GM20000 (cell line): ENCODE measurements at regions not wholly inside any gene's neighbourhood (a gene's known extent, or its start where the extent isn't known, plus 50 kb on each side); places are given as distances from the start of the nearest gene placed in this dataset.

Source experiments
- DNase-seq: peaks from one replicate; pipeline ENCODE4 v3.0.0; 2012; ENCODE audit warnings: low spot score
- CTCF ChIP-seq: IDR thresholded peaks from 2 replicates; pipeline ENCODE4 v1.5.1; 2012; ENCODE audit warnings: mild to moderate bottlenecking, control low read depth; ENCODE audit errors: extremely low read depth, missing control alignments

GRCh38 chr3:18137958-18138357 lies 287.2 kb downstream of the SATB1 start:
- TF ChIP-seq CTCF = no peak
- no peak for DNase-seq

- no peak for TF ChIP-seq CTCF
- no peak for DNase-seq
Measured at GRCh38 chr3:18135060-18135814, 289.9 kb downstream of the SATB1 start.

- DNase-seq = no peak
- TF ChIP-seq CTCF = no peak
Measured at GRCh38 chr3:18134386-18135059, 290.6 kb downstream of the SATB1 start.

- no peak for TF ChIP-seq CTCF
- no peak for DNase-seq
Measured at GRCh38 chr3:18132991-18133390, 292.1 kb downstream of the SATB1 start.

GRCh38 chr3:18127859-18128681 lies 297.1 kb downstream of the SATB1 start:
- no peak for DNase-seq
- TF ChIP-seq CTCF = no peak

GRCh38 chr3:18127174-18127858 lies 297.8 kb downstream of the SATB1 start:
- no peak for TF ChIP-seq CTCF
- peak; percentile 51 for DNase-seq
